Liver (tissue), 8 donors: ENCODE measurements at regions not wholly inside any gene's neighbourhood (a gene's known extent, or its start where the extent isn't known, plus 50 kb on each side); places are given as distances from the start of the nearest gene placed in this dataset.

Source experiments
- DNase-seq: peaks from one replicate; pipeline ENCODE4 v3.0.0-alpha.2; 2017; ENCODE audit warnings: low spot score
- H3K27ac ChIP-seq, 2 donors: one replicate each; pipeline ENCODE4 v1.7.0; 2013; ENCODE audit warnings: inconsistent platforms in 2 of 2, low read length in 2 of 2, control low read depth in 1 of 2, low read depth in 1 of 2, mild to moderate bottlenecking in 1 of 2
- H3K27me3 ChIP-seq, 4 donors: one replicate each; pipeline versions ENCODE4 v1.6.1 to v1.7.0; 2013; ENCODE audit warnings: low read length in 3 of 4, inconsistent platforms in 1 of 4, mild to moderate bottlenecking in 1 of 4, moderate library complexity in 1 of 4; ENCODE audit not compliant: control insufficient read depth in 4 of 4, insufficient read depth in 4 of 4
- H3K36me3 ChIP-seq, 4 donors: one replicate each; pipeline versions ENCODE4 v1.6.1 to v1.7.0; 2013; ENCODE audit warnings: low read length in 3 of 4, mild to moderate bottlenecking in 3 of 4, low read depth in 1 of 4, moderate library complexity in 1 of 4; ENCODE audit not compliant: control insufficient read depth in 4 of 4, insufficient read depth in 3 of 4
- H3K4me1 ChIP-seq, 4 donors: one replicate each; pipeline versions ENCODE4 v1.6.1 to v1.7.0; 2013; ENCODE audit warnings: low read length in 3 of 4, mild to moderate bottlenecking in 3 of 4, moderate library complexity in 1 of 4; ENCODE audit not compliant: control insufficient read depth in 4 of 4, insufficient read depth in 4 of 4
- H3K4me3 ChIP-seq, 3 donors: one replicate each; pipeline versions ENCODE4 v1.6.1 to v1.7.0; 2013; ENCODE audit warnings: low read length in 3 of 3, control low read depth in 1 of 3, low read depth in 1 of 3, mild to moderate bottlenecking in 1 of 3
- H3K9ac ChIP-seq, 2 donors: one replicate each; pipeline ENCODE4 v1.7.0; 2013; ENCODE audit warnings: low read length in 2 of 2, mild to moderate bottlenecking in 2 of 2, moderate library complexity in 2 of 2, control low read depth in 1 of 2, low read depth in 1 of 2
- H3K9me3 ChIP-seq, 4 donors: one replicate each; pipeline versions ENCODE4 v1.6.1 to v1.7.0; 2013; ENCODE audit warnings: low read length in 3 of 4; ENCODE audit not compliant: control insufficient read depth in 4 of 4
- ATF3 ChIP-seq: IDR thresholded peaks from 2 replicates; pipeline ENCODE4 v1.6.1; 2016; ENCODE audit warnings: antibody characterized with exemption
- CTCF ChIP-seq: fragments of 150-350 bp; IDR thresholded peaks from 2 replicates; pipeline ENCODE4 v1.5.1; 2017; ENCODE audit warnings: improper control_type of control experiment, low read depth, low read length; ENCODE audit not compliant: missing input control
- EGR1 ChIP-seq, 2 donors: IDR thresholded peaks; 2 replicates each; pipeline ENCODE4 v1.6.1; 2016 to 2018; ENCODE audit warnings: antibody characterized with exemption in 2 of 2, low read depth in 2 of 2
- FOXA1 ChIP-seq: IDR thresholded peaks from 2 replicates; pipeline ENCODE4 v1.6.1; 2016; ENCODE audit warnings: antibody characterized with exemption
- GABPA ChIP-seq, 2 donors: IDR thresholded peaks in 1 of 2; conservative IDR thresholded peaks in 1 of 2; 2 replicates each; pipeline ENCODE4 v1.6.1; 2016; ENCODE audit warnings: antibody characterized with exemption in 2 of 2, mild to moderate bottlenecking in 1 of 2, moderate library complexity in 1 of 2
- HNF4G ChIP-seq: IDR thresholded peaks from 2 replicates; pipeline ENCODE4 v1.6.1; 2016; ENCODE audit warnings: antibody characterized with exemption
- NR2F2 ChIP-seq: IDR thresholded peaks from 2 replicates; pipeline ENCODE4 v1.6.1; 2016; ENCODE audit warnings: antibody characterized with exemption
- RXRA ChIP-seq, 2 donors: IDR thresholded peaks; 2 replicates each; pipeline ENCODE4 v1.6.1; 2017 to 2018; ENCODE audit warnings: antibody characterized with exemption in 2 of 2, mild to moderate bottlenecking in 1 of 2
- SP1 ChIP-seq: IDR thresholded peaks from 2 replicates; pipeline ENCODE4 v1.6.1; 2018; ENCODE audit warnings: antibody characterized with exemption, mild to moderate bottlenecking
- TAF1 ChIP-seq: conservative IDR thresholded peaks from 2 replicates; pipeline ENCODE4 v1.6.1; 2016; ENCODE audit warnings: antibody characterized with exemption, mild to moderate bottlenecking
- YY1 ChIP-seq: IDR thresholded peaks from 2 replicates; pipeline ENCODE4 v1.6.1; 2016; ENCODE audit warnings: antibody characterized with exemption, mild to moderate bottlenecking
- ZBTB33 ChIP-seq: IDR thresholded peaks from 2 replicates; pipeline ENCODE4 v1.6.1; 2016; ENCODE audit warnings: antibody characterized with exemption
- WGBS: extraction: QIAGEN DNeasy Blood & Tissue Kit; methylation state at CpG from one replicate; pipeline ENCODE4 v1.1.7; 2013; 5-methylcytosine and 5-hydroxymethylcytosine counted together
- TF ChIP-seq, protein P1 (sequence below): IDR thresholded peaks from 2 replicates; pipeline ENCODE4 v1.6.1; 2016; ENCODE audit warnings: antibody characterized with exemption, mild to moderate bottlenecking
- donor health status: healthy.
- donor health status: healthy.
- donor health status: healthy.
- donor health status: healthy.
- donor health status: healthy.

- Histone ChIP-seq H3K27ac (no peak overlapping the region), H3K36me3 (no peaks in the 10 kb centered on the region), H3K4me1 (no peaks in the 10 kb centered on the region), H3K4me3 (no peak overlapping the region), H3K9me3 (no peaks in the 10 kb centered on the region), H3K9ac (no peak overlapping the region), H3K27me3 (no peaks in the 10 kb centered on the region)
- TF ChIP-seq, protein P1, sequence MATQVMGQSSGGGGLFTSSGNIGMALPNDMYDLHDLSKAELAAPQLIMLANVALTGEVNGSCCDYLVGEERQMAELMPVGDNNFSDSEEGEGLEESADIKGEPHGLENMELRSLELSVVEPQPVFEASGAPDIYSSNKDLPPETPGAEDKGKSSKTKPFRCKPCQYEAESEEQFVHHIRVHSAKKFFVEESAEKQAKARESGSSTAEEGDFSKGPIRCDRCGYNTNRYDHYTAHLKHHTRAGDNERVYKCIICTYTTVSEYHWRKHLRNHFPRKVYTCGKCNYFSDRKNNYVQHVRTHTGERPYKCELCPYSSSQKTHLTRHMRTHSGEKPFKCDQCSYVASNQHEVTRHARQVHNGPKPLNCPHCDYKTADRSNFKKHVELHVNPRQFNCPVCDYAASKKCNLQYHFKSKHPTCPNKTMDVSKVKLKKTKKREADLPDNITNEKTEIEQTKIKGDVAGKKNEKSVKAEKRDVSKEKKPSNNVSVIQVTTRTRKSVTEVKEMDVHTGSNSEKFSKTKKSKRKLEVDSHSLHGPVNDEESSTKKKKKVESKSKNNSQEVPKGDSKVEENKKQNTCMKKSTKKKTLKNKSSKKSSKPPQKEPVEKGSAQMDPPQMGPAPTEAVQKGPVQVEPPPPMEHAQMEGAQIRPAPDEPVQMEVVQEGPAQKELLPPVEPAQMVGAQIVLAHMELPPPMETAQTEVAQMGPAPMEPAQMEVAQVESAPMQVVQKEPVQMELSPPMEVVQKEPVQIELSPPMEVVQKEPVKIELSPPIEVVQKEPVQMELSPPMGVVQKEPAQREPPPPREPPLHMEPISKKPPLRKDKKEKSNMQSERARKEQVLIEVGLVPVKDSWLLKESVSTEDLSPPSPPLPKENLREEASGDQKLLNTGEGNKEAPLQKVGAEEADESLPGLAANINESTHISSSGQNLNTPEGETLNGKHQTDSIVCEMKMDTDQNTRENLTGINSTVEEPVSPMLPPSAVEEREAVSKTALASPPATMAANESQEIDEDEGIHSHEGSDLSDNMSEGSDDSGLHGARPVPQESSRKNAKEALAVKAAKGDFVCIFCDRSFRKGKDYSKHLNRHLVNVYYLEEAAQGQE = no peak
- TF ChIP-seq NR2F2 (no peak), EGR1 (IDR thresholded peaks at IDR 0.05; ENCODE audit: low read depth in 2 of 2) (no peak), RXRA (IDR thresholded peaks at IDR 0.05) (no peak), SP1 (no peak), TAF1 (no peak), HNF4G (no peak), ATF3 (no peak)
- DNase-seq = no peak
- 90% methylated on average over 1 of the region's 1 CpG for WGBS
Measured at GRCh38 chr6:166820483-166820882, 135.9 kb downstream of the RNASET2 start.

- 69% methylated on average over 1 of the region's 1 CpG for WGBS
- H3K27ac ChIP-seq = no peak overlapping the region
- no peak overlapping the region for H3K9ac ChIP-seq
- no peaks in the 10 kb centered on the region for H3K27me3 ChIP-seq
- no peaks in the 10 kb centered on the region for H3K9me3 ChIP-seq
- TF ChIP-seq GABPA (IDR thresholded peaks at IDR 0.05 in 1 of 2, conservative IDR thresholded peaks at IDR 0.05 in 1 of 2) = no peak
- no peak for TF ChIP-seq CTCF
- no peak for TF ChIP-seq YY1
- no peak for TF ChIP-seq FOXA1
- TF ChIP-seq EGR1 (IDR thresholded peaks at IDR 0.05; ENCODE audit: low read depth in 2 of 2) = no peak
- no peak for TF ChIP-seq ZBTB33
- TF ChIP-seq SP1 = no peak
- H3K4me1 ChIP-seq = no peaks in the 10 kb centered on the region
- H3K4me3 ChIP-seq = no peak overlapping the region
- no peak for DNase-seq
- no peaks in the 10 kb centered on the region for H3K36me3 ChIP-seq
Measured at GRCh38 chr6:166820070-166820469, 136.3 kb downstream of the RNASET2 start.
